HG02763 (cell line): ENCODE measurements at regions not wholly inside any gene's neighbourhood (a gene's known extent, or its start where the extent isn't known, plus 50 kb on each side); places are given as distances from the start of the nearest gene placed in this dataset.

ENCODE experiments used
- ATAC-seq: cut with Tn5 transposase; IDR thresholded peaks from one replicate; pipeline ENCODE4 v1.9.1; 2021; ENCODE audit warnings: mild to moderate bottlenecking, moderate library complexity; ENCODE audit not compliant: unreplicated experiment

DNA sequence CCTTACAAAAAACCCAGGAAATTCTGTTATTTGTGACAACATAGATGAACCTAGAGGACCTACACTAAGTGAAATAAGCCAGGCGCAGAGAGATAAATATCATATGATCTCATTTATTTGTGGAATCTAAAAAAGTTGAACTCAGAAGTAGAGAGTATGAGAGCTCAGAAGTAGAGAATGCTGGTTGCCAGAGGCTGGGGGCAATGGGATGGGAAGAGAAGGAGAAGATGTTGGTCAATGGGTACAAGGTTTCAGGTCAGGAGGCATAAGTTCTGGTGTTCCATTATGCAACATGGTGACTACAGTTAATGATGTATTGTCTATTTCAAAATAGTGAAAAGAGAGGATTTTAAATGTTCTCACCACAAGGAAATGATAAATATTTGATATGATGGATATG lies 259.1 kb upstream of the POU3F1 start:
- no peak for ATAC-seq

GRCh38 chr1:38303843-38304242 lies 257.2 kb upstream of the POU3F1 start:
- no peak for ATAC-seq

DNA sequence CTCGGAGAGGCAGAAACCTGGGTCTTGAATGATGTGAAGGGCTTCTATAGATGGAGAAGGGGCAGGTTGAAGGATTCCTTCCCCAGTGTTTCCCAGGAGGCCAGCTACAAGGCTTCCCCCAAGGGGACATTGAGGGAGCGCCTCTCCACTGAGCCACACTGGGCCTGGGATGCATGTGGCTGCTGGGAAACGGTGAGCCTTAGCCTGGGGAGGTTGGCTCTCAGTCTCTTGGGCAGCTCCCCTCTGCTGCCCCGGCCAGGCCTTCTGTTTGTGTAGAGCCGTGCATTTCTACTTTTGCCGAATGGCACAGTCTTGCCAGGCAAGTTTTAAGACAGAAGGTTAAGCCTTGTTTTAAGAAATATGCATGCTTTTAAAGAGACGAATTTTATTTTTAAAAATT lies 254.4 kb upstream of the POU3F1 start:
- no peak for ATAC-seq

- ATAC-seq: no peak
Observed at GRCh38 chr1:38300616-38301015, 254.0 kb upstream of the POU3F1 start.

GRCh38 chr1:38297842-38298241 lies 251.2 kb upstream of the POU3F1 start:
- no peak for ATAC-seq

DNA sequence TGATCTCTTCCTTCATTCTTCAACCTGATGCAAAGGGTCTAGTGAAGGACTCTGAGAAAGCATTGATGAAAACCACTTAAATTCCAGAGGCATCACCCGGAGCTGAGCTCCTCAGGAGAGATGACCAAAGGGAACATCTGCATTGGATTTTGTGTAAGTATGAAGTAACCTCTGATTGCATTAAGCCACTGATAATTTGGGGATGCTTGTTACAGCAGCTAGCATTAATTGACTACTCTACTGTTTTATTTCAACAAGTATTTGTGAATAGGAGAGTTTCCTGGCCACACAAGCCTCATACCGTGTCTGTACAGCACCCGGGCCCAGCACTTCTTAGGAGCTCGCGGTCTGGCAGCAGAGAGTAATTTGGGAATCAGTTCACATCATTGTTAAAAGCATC lies 250.7 kb upstream of the POU3F1 start:
- ATAC-seq: no peak

GRCh38 chr1:38296047-38296446 lies 249.5 kb upstream of the POU3F1 start:
- no peak for ATAC-seq

- no peak for ATAC-seq
Observed at GRCh38 chr1:38293567-38293966, 247.0 kb upstream of the POU3F1 start.

- no peak for ATAC-seq
Observed at GRCh38 chr1:38292969-38293368, 246.4 kb upstream of the POU3F1 start.

DNA sequence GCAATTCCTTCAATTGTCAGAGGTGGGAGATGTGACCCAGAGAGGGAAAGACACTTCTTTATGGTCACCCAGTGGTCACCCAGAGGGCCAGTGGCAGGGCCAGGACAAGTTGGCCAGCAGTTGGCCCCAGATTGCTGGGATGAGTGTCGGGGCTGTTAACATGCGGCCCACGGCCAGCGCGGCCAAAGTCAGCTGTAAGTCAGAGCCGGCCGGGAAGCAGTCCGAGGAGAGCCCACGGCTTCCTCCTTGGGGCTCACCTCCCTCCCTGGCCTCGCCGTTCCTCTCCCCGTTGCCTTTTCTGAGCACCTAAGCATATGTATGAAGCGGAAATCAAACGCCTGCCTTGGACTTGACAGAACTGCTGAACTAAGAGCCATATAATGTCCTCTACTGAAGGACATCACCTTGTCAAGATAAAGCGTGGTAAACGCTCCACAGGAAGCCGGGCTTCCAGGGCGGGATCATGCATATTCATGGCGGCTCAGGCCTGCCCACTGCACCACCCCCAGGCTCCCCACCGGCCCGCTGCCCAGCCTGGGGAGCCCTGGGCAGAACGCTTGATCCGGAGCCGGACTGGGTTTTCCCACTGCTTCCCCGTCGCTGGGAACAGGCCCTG lies 245.4 kb upstream of the POU3F1 start:
- ATAC-seq: no peak

GRCh38 chr1:38291336-38291735 lies 244.7 kb upstream of the POU3F1 start:
- ATAC-seq: no peak

- no peak for ATAC-seq
Observed at GRCh38 chr1:38289034-38289433, 242.4 kb upstream of the POU3F1 start.

DNA sequence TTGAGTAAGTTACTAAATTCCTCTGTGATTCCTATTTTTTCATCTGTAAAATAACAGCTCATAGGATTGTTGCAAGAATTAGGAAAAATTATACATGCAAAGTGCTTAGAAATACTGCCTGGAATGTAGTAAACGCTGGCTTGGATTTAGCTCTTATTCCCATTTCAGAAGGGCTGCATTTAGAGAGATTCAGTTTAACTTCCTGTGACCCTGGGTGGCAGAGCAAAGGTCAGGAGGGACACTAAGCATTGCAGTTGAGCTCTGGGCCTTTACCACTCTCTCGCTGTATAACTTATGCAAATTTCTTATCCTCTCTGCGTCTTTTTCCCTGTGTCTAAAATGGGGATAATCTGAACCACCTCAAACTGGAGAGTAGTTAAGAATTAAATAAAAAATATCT lies 241.0 kb upstream of the POU3F1 start:
- no peak for ATAC-seq

GRCh38 chr1:38287036-38287435 lies 240.4 kb upstream of the POU3F1 start:
- no peak for ATAC-seq

GRCh38 chr1:38285807-38286530 lies 239.4 kb upstream of the POU3F1 start:
- ATAC-seq: no peak

DNA sequence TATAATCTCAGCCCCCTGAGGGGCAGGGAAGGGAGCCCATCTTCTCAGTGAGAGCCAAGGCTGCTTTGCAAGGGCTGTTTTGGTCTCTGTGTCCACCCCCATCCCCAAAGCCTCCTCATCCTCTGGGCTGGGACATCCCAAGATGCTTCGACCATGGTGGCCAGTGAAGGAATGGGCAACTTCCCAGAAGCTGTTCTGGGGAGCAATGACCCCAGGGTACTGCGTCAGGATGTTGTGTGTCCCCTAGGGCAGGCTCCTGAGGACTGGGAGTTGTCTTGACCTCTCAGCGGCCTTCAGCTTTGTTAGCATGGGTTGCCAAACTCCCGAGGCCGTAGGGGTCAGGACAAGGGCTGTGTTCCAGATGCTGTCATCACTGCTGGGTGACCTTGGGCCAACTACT lies 238.4 kb upstream of the POU3F1 start:
- ATAC-seq: no peak

DNA sequence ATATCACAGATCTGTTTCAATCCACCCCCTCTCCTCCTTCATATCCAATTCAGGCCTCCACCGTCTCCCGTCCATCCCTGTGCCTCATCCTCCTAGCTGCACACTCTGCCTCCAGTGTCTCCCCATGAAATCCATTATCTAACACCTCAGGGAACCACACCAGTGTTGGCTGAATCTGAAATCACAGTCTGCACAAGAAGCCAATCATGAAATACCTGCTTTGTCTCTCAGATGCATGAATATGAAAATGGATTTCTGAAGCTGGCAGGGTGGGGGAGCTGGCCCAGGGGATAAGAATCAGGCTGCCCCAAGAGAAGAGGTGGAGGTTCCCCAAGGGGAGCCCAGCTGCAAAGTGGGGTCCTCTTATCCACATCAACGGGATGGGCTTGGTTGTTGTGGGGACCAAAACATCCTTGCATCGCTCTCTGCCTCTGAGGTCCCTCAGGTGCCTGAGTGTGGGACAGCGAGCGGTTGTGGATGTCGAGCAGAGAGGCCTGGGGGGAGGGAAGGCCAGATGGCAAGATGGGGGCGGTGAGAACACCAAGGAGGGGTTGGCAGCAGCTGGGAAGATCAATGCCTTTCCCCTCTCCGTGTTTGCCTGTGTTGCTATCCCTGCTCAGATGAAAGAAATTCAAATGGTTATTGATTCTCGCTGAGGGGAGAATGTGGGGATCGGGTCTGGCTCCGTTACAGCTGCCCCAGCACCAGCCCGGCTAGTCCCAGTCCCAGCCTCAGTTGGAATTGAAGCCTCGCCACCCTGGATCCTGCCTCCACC lies 237.3 kb upstream of the POU3F1 start:
- ATAC-seq: no peak

DNA sequence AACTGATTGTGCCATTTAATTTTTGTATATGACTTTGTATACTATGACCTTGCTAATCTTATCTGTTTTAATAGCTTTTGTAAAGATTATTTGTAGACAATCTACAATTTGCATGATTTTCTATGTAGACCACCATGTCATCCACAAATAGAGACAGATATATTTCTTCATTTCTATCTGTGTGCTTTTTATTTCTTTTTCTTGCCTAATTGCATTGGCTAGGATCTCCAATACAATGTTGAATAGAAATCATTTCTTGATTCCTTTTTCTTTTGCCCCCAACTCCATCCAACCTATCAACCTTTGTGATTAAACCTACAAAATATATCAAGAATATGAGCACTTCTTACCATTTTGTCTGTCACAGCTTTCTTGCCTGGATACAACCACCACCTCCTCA lies 232.6 kb upstream of the POU3F1 start:
- ATAC-seq: no peak

- no peak for ATAC-seq
Observed at GRCh38 chr1:38277646-38278045, 231.1 kb upstream of the POU3F1 start.

DNA sequence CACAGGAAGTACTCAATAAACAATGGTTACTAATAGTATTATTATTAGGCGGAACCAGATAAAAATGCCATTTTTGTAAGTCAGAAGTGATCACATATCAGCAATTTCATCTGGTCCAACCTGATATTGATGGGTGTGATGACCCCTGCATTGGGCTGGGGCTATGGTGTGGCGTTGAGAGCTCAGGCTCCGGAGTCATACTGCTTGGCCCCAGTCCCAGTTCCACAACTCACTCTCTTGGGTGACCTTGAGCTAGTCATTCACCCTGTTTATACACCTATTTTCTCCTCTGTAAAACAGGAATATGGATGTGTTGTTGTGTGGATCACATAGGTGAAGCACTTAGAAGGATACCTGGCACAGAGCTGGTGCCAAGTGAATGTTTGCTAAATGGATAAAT lies 229.4 kb upstream of the POU3F1 start:
- ATAC-seq: no peak

DNA sequence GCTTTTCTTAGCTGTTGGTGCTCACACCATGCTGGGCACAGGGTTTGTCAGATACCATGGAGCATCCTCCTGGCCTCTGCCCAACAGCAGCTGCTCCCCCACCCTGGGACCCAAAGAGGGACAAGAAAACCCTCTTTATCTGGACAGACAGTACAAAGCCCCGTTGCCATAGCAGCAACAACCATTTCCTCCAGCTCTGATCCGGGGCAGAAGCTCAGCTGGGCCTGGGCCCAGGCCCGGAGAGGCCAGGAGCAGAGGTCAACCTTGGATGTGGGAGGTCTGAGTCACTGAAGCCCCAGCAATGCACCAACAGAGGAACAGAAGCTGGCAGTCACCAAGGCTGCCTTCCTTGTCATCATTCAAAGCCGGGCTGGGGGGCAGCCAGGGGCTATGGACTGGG lies 228.4 kb upstream of the POU3F1 start:
- ATAC-seq: no peak

DNA sequence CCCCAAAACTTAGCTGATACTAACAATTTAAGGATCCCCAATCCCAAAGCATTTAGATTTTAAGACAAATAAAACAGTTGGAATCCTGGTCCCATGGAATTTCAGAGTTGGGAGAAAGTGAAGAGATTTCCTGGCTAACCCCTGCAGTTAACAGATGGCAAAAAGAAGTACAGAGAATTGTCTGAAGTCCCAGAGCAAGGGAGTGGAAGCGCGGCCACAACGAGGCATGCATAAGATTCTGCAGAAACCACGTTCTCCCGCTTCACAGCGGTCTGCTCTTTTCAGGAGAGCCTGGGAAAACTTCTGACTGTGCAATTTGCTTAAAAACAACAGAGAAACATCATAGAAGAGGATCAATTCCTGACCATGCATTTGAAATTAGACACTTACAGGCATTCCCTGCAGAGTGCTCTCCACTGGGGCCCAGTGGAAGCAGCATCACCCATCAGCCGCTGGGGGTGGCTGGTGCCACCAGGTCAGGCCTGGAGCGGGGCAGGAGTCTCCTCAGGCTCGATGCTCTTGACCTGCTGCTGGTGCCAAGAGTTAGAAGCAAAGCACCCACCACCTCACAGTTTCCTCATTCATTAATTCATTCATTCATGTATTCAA lies 226.7 kb upstream of the POU3F1 start:
- ATAC-seq: no peak
